HG03521 (cell line): ENCODE measurements at regions not wholly inside any gene's neighbourhood (a gene's known extent, or its start where the extent isn't known, plus 50 kb on each side); places are given as distances from the start of the nearest gene placed in this dataset.

Experiments
- ATAC-seq: cut with Tn5 transposase; IDR thresholded peaks from one replicate; pipeline ENCODE4 v1.9.1; 2021; ENCODE audit warnings: mild to moderate bottlenecking, moderate library complexity; ENCODE audit not compliant: unreplicated experiment

DNA sequence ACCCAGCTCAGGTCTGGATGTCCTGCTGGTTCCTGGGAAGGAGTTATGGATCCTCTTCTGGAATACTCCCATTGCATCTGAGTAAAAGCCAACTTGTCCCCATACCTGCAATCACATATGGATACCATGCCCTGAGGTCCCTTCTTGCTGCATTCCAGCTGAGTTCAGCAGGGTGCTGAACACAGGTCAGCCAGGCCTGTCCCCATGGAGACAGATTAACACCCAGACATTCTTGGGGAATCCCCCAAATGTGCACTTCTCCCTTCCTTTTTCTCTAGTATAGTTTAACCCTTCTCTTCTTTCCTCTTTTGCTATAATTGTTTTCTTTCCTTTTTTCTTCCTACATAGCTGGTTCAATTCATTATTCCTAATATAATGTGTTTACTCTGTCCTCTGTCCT is 799.6 kb upstream of the HS6ST1 start:
- peak; percentile 69 for ATAC-seq

DNA sequence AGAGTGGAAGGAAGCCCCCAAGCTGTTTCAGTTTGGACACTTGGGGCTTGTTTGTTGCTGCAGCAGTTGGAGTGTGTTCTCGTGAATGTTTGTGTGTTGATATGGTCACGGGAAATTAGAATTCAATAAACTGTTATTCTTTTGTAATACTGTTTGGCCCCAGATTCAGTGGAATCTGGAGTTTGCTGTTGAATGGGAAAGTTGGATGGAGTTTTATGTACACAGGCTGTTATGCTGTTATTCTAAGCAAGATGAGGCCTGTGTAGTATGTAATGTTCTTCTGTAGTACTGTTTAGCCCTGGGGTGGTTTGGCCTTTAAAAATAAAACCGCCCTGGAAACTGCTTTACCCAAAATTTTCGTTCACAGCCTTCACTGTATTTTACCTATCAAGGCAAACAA is 810.4 kb upstream of the HS6ST1 start:
- no peak for ATAC-seq

DNA sequence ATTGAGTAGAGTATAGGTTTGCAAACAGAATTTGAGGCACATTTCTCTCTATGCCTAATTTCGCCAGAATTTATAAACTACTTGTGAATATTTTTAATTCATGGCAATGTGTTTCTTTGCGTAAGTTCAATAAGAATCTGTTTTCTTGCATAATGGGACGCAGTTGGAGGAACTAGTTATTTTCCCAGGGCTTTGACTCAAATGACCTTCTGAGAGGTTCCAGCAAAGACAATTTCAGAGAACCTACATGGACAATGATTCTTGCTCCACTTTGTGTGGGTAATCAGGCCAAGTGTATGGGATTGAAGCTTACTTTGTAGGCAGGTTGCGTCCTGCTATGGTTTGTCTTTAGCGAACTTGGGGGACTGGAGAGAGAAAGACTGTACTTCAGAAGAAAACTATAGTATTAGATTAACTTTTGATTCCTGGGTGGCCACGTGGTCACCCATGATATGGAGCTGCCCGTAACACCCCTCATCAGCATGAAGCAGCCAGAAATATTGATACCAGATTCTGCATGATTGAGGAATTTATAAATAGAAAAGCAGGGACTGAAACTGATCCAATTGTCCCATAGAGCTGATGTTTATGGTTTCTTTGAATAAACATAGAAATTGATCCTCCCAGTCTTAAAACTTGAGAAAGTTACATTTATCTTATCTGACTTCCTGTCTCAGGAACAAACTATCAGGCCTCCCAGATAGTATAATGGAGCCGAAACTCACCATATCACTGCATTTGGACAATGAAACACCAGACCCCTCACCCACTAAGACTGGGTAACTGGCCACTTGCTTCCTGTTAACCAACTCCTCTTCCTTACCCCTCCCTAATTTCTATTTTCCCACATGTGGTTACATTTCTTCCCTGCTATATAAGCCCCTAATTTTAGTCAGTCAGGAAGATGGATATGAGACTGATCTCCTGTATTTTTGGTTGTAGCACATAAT is 815.3 kb upstream of the HS6ST1 start:
- no peak for ATAC-seq

DNA sequence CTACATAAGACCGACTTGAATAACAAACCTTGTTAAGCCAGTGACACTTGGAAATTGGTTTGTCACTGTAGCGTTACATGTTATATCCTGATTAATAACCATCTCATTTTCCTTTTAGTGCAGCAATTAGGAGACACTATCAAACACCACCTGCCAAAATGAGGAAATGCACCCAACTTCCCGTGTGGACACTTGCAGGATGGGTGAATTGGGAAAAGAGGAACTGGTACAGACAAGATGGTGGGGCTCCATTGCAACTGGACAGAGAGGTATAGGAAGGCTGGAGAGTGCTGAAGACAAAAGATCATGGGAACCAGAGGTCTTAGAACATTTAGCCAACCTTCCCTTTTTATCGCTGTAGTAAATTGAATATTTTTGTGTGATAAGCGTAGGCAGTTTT is 816.3 kb upstream of the HS6ST1 start:
- ATAC-seq = no peak

DNA sequence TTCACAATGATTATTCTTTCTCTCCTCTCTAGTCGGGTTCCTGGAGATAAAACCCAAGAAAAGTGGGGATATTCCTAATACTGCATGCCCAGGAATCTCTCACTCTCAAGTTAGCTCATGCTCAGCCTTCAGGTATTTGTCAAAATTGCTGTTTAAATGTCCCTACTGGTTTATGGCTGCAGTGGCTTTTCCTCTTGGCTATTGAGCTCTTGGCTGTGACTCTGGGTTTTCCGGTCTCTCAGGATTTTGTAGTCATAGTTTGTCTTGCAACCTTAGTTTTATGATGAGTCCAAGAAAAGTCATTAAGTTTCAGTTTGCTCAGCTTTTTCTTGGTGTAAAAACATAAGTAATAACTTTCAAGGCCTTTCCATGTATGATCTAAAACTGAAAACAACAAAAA is 820.7 kb upstream of the HS6ST1 start:
- no peak for ATAC-seq

DNA sequence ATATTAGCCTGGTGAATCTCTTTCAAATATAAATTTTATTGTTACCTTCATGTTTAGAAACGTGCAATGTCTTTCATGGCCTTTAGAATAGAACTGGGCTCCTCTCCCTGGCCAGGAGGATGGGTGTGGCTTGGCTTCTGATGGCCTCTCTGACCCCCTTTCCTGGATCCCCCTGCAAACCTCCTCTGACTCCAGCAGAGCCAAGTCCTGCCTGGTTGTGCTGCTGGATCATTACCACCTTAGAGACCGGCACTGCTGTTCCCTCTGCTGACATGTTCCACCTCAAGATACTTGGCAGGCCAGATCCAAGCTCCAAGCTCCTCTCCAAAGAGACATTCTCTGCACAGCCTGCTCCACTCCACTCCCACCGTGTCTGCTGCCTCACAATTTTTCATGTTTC is 823.8 kb upstream of the HS6ST1 start:
- ATAC-seq = no peak

DNA sequence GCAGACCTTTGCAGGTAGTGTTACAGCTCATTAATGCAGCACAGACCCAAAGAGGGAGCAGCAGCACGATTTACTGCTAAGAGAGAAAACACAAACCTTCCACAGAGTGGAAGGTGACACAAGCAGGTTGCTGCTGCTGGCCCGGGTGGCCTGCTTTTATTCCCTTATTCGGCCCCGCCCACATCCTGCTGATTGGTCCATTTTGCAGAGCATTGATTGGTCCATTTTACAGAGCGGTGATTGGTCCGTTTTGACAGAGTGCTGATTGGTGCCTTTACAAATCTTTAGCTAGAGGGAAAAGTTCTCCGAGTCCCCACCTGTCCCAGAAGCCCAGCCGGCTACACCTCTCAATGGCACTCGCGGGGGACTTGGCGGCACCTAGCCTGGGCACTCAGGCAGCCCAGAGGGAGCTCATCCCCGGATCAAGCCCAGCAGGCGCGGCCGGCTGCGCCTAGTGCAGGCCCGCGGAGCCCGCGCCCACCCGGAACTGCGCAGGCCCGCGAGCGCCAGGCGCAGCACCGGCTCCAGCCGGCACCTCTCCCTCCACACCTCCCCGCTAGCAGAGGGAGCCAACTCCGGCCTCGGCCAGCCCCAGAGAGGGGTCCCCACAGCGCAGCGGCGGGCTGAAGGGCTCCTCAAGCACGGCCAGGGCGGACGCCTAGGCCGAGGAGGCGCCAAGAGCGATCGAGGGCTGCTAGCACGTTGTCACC is 825.6 kb upstream of the HS6ST1 start:
- no peak for ATAC-seq

DNA sequence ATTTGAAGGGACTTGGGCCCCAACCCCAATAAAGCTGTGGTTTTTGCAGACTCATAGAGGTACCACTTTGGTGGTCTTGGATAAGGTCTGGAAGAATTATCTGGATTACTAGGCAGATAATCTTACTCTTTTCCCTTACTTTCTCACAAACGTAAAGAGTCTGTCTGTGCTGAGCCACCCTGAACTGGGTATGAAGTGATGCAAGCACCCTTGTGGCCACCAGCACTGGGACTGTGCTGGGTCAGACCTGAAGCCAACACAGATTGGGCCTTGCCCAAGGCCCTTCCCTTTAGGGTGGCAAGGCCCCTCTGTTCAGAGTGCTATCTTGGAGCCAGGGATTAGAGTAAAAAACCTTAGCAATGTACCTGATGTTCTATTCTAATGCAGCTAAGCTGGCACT is 827.0 kb upstream of the RAB6C start:
- ATAC-seq = no peak

DNA sequence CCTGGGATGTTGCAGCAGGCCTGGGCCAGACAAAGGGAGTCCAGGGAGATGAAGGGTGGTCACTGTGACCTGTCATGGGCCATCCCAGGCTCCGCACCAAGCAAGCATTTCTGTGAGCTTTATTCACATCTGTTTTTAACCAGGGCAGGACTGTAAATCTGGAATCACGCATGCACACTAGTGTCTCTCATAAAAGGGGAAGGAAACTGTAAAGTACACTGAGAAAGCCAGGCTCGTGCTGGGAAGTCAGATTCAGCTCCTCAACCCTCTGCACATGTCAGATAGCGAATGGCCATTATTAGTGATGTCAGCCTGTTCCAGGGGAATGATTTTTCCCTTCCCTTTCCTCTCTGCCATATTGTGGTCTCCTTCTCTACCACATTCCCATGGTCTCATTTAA is 818.6 kb upstream of the RAB6C start:
- no peak for ATAC-seq

DNA sequence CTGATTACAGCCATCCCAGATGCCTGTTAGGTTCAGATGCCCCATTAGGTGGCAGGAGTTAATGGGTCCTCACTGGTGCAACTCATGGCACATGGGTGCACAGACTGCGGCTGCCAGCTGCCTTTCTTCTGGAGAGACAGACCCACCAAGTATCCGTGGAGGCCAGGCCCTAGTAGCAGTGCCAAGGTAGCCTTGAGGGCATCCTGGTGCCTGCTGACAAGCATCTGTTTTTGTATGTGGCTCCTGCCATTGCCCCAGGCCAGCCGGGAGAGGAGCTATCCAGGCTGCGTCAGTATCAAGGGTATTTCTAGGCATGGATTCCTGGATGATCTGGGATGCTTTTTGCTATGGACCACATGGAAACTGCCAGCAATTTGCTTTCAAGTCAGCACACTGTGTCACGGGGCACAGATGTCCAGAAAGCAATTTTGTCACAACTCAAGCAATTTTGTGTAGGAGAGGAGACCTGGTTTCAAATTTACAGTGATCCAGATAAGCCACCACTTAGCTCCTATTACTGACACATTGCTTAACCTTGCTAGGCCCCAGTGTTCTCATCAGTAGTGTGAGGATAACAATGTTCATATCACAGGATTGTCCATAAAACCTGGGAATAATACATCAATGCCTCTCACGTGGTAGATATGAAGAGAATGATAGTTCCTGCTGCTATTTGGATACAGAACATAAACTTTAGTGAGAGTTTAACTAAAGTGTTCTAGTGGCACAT is 815.1 kb upstream of the RAB6C start:
- no peak for ATAC-seq

DNA sequence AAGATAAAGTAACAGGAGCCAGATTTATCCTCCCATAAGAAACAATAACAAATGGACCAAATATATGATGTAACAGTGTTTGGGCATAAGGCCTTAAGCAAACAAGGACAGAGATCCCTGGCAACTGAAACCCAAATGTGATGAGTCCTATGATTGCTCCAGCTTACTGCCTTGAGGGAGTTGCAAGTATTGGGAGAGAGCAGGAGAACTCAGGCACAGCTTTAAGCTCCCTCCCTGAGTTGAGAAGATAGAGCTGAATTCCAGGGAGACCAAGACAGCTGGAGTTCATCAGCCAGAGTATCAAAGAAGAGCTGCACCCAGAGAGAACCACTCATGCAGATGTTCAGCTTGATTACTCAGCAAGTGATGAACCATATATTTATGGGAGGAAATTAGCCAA is 814.5 kb upstream of the RAB6C start:
- ATAC-seq = no peak

DNA sequence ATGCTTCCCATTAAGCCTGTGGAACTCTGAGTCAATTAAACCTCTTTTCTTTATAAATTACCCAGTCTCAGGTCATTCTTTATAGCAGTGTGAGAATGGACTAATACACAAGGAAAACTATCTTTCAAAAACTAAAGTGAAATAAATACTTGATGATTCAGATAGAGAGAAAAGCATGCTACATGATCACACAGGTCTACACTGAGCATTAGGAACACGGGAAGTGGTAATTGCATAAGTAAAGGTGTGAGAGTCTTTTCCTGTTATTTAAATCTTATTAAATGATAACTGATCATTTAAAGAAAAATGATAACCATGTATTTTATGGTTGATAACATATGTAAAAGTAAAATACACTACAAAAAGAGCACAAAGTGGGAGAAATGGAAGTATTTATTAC is 812.0 kb upstream of the RAB6C start:
- ATAC-seq = no peak

DNA sequence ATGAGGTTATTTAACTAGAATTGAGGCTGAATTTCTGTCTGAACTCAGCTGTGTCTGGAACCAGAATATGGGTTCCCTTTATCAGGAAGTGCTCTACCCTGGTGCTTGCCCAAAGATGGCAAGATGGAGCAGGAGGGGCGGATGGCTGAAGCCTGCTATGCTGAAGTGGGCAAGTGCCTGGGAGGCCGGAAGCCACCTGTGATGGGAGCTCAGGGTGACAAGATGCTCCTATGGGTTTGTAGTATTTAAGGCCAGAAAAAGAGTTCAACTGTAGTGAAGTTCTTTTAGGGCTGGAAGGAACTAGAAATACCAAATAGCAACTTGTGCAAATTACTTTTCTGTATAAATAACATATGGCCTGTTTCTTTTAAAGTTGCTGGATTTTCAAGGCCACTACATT is 808.9 kb upstream of the RAB6C start:
- ATAC-seq = no peak

DNA sequence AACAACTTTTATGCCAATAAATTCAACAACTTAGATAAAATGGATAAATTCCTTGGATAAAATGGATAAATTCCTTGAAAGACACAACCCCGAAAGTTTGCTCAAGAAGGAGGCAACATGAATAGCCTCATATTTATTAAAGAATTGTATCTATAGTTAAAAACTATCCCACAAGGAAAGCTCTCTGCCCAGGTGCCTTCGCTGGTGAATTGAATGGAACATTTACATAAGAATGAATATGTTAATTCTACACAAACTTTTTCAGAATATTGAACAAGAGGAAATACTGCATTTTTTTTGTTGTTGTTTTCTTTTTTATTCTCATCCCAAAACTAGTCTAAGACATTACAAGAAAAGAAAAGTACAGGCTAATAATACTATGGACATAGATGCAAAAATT is 805.3 kb upstream of the RAB6C start:
- ATAC-seq = no peak

DNA sequence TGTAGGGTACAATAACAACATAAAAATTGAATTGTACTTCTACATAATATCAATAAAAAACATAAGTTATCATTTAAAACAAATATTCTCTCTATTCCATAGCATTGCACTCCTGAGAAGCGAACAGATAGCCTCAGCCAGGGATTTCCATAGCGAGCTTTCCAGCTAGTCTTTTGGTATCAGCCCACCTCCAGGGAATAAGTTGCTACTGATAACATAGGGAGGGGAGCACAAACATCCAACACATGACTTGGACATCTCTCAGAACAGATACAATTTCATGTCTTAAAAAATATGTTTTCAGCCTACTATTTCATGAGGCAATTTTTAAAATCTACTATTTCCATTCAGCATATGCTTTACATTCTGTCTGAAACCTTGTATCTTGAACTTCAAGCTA is 804.4 kb upstream of the RAB6C start:
- no peak for ATAC-seq

DNA sequence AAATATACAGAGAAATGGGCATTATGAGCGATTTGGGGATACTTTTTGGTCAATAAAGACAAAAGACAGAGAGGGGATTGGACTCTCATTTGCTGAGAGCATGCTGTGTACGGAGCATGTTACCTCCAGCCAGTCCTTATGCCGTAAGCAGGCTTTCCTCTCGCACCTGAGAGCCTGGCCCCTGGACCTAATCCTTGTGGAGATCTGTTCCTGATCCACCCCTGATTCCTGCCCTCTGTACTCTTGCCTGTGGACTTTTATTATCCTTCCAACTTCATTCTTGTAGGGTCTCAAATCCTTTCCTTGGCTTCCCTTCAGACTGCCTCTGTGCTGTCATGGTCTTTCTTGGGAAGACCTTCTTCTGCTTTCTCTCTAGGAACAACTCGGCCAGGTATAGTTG is 803.1 kb upstream of the RAB6C start:
- ATAC-seq = no peak

DNA sequence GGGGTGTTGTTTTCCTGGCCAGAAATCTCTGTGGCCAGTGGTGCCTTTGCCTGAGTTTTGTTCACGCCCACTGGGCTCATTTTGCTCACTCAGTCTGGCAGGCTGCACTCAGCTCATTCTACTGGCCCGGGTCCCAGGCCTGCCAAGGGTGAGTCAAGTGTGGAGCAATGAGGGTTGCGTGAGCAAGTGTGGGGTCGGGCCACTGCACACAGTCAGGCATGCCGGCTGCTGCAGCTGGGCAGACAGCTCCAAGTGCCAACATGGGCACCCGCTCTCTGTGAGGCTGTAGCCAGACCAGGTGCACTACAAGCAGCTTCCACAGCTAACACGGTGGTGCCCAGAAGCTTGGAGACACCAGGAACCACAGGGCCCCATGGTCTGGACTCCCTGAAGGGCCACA is 801.1 kb upstream of the RAB6C start:
- ATAC-seq = no peak

DNA sequence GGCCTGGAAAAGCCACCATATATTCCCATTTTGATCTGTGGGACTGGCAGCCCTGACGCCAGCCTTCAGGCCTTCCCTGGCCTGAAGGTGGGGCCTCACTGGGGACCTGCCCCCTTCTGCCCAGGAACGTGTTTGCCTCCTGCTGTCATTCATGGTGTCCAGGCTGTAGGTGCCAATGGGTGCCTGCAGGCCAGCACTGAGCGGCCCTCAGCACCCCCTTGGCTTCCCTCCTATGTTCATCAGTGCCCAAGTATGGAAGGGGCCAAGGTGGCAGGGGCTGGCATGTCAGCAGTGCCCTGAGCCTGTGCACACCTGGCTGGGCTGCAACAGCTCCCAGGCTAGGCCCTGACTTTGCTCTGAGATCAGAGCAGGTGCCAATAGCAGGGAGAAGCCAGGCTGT is 800.3 kb upstream of the RAB6C start:
- ATAC-seq = no peak

DNA sequence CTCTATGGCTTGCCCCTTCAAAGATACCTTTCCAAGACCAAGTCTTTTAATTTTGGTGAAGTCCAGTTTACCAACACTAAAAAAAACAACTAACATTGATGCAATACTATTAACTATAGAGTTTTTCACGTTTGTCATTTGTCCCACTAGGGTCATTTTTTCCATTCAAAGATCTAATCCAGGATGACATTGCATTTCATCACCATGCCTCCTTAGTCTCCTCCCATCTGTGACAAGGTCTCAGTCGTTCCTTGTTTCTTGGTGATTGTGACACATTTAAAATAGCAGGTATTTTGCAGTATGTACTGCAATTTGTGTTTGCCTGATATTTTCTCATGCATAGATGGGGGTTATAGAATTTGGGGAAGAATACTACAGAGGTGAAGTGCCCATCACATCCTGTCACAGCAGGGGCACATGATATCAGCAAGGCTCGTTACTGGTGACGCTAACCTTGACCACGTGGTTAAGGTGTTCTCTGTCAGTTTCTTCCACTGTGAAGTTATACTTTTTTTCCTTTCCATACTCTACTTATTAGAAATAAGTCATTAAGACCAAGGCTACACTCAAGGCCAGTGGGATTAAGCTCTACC is 799.2 kb upstream of the RAB6C start:
- no peak for ATAC-seq

DNA sequence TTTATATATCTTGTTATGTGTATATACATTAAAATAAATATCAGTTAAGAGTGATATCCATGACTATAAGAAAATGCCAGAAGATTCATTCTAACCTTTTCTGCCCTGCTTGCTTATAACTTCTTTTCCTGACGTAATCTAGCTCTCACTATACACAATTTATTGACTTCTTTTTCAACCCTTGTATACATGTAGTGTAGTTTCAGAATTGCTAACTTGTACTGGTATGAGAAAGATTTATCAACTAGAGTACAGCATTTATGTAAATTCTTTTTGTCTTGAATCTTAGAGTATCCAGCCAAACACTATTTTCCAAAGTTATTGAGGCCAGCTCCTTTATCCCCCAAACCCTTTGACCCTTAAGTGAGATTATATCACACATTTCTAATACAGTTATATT is 798.0 kb upstream of the RAB6C start:
- no peak for ATAC-seq

DNA sequence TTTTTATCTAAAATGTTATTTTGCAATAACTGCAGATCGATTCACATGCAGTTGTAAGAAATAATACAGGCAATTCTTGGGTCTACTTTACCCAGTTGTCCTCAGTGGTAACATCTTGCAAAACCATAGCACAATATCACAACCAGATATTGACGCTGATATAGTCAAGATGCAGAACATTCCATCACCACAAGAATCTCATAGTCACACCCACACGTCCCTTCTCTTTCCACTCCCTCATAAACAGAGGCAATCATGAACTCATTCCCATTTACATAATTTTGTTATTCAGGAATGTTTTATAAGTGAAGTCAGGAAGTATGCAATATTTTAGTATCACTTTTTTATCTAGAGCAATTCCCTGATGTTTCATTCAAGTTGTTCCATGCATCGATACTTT is 797.5 kb upstream of the RAB6C start:
- no peak for ATAC-seq
